GM18498 (cell line): ENCODE measurements at regions not wholly inside any gene's neighbourhood (a gene's known extent, or its start where the extent isn't known, plus 50 kb on each side); places are given as distances from the start of the nearest gene placed in this dataset.
A peak's percentile ranks its signal among the peaks of the same experiment; 100 is the strongest.

Source experiments
- ATAC-seq: cut with Tn5 transposase; IDR thresholded peaks from one replicate; pipeline ENCODE4 v1.9.1; 2021; ENCODE audit warnings: mild to moderate bottlenecking, moderate library complexity; ENCODE audit not compliant: unreplicated experiment

- ATAC-seq, result no peak
These were observed 307.2 kb upstream of the CAMK1G start for GRCh38 chr1:209276321-209276720.

GRCh38 chr1:209277662-209278061 is 305.9 kb upstream of the CAMK1G start:
- no peak for ATAC-seq

- ATAC-seq, result no peak
These were observed 291.8 kb upstream of the CAMK1G start for GRCh38 chr1:209291715-209292114.

GRCh38 chr1:209302779-209303568 is 280.5 kb upstream of the CAMK1G start:
- no peak for ATAC-seq

- no peak for ATAC-seq
These were observed 279.3 kb upstream of the CAMK1G start for GRCh38 chr1:209304166-209304565.

GRCh38 chr1:209305221-209305954 is 278.1 kb upstream of the CAMK1G start:
- ATAC-seq, result no peak

- no peak for ATAC-seq
These were observed 275.7 kb upstream of the CAMK1G start for GRCh38 chr1:209307846-209308245.

GRCh38 chr1:209309198-209309597 is 274.3 kb upstream of the CAMK1G start:
- no peak for ATAC-seq

- no peak for ATAC-seq
These were observed 271.7 kb upstream of the CAMK1G start for GRCh38 chr1:209311770-209312169.

- ATAC-seq, result no peak
These were observed 266.6 kb upstream of the CAMK1G start for GRCh38 chr1:209316929-209317328.

- no peak for ATAC-seq
These were observed 265.1 kb upstream of the CAMK1G start for GRCh38 chr1:209318181-209319056.

- ATAC-seq, result no peak
These were observed 264.5 kb upstream of the CAMK1G start for GRCh38 chr1:209319057-209319432.

- ATAC-seq, result no peak
These were observed 264.0 kb upstream of the CAMK1G start for GRCh38 chr1:209319549-209319948.

GRCh38 chr1:209323743-209324142 is 259.8 kb upstream of the CAMK1G start:
- ATAC-seq, result no peak

- no peak for ATAC-seq
These were observed 258.3 kb upstream of the CAMK1G start for GRCh38 chr1:209324901-209325871.

- no peak for ATAC-seq
These were observed 257.4 kb upstream of the CAMK1G start for GRCh38 chr1:209326076-209326475.

GRCh38 chr1:209326831-209327230 is 256.7 kb upstream of the CAMK1G start:
- no peak for ATAC-seq

- no peak for ATAC-seq
These were observed 255.3 kb upstream of the CAMK1G start for GRCh38 chr1:209328196-209328595.

GRCh38 chr1:209335178-209335577 is 248.3 kb upstream of the CAMK1G start:
- ATAC-seq, result peak; percentile 97

GRCh38 chr1:209341146-209341545 is 242.4 kb upstream of the CAMK1G start:
- no peak for ATAC-seq
